ENCODE measurements at regions not wholly inside any gene's neighbourhood (a gene's known extent, or its start where the extent isn't known, plus 50 kb on each side); places are given as distances from the start of the nearest gene placed in this dataset.

DNA sequence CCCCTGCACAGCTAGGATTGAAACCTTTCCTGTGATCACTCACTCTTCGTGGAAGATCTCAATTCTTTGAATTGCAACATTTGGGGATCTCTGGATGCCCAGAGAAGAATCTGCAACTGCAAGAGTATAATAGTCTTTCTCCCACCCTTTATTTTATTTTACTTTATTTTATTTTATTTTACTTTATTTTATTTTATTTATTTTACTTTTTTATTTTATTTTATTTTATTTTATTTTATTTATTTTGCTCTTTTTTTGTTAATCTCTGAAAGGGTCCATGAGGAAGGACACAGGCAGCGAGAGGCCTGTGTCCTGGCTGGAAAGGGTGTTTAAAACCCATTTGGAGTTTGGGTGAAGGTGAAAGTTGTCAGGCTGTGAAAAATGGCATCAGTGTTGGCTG, 181.4 kb downstream of the TMEM182 start:
- TF ChIP-seq EZH2 (IDR thresholded peaks at IDR 0.05; ENCODE audit: low read length) = no peak
- TF ChIP-seq, protein P1, sequence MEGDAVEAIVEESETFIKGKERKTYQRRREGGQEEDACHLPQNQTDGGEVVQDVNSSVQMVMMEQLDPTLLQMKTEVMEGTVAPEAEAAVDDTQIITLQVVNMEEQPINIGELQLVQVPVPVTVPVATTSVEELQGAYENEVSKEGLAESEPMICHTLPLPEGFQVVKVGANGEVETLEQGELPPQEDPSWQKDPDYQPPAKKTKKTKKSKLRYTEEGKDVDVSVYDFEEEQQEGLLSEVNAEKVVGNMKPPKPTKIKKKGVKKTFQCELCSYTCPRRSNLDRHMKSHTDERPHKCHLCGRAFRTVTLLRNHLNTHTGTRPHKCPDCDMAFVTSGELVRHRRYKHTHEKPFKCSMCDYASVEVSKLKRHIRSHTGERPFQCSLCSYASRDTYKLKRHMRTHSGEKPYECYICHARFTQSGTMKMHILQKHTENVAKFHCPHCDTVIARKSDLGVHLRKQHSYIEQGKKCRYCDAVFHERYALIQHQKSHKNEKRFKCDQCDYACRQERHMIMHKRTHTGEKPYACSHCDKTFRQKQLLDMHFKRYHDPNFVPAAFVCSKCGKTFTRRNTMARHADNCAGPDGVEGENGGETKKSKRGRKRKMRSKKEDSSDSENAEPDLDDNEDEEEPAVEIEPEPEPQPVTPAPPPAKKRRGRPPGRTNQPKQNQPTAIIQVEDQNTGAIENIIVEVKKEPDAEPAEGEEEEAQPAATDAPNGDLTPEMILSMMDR (optimal IDR thresholded peaks at IDR 0.05 in 1 of 3, IDR thresholded peaks at IDR 0.05 in 1 of 3, conservative IDR thresholded peaks at IDR 0.05 in 1 of 3; ENCODE audit: extremely low read depth in 1 of 3, insufficient read depth in 2 of 3, low read length in 3 of 3) = no peak
- Histone ChIP-seq H3K9me1 (ENCODE audit: control insufficient read depth, extremely low read depth, insufficient read depth, low read length) (no peaks in the 10 kb centered on the region), H3K27ac (ENCODE audit: control insufficient read depth, insufficient read depth, low read length) (no peak overlapping the region), H3K79me2 (ENCODE audit: control insufficient read depth, insufficient read depth, low read length) (no peaks in the 10 kb centered on the region), H3K27me3 (ENCODE audit: control insufficient read depth, extremely low read depth, insufficient read depth, low read length) (no peaks in the 10 kb centered on the region), H2AFZ (ENCODE audit: control insufficient read depth, low read length) (no peak overlapping the region), H3K9ac (ENCODE audit: control insufficient read depth, extremely low read depth, insufficient read depth, low read length) (no peak overlapping the region), H3K36me3 (ENCODE audit: control insufficient read depth in 2 of 2, extremely low read depth in 1 of 2, insufficient read depth in 2 of 2, low read length in 2 of 2) (no peaks in the 10 kb centered on the region), H3K4me1 (ENCODE audit: control insufficient read depth, extremely low read depth, insufficient read depth, low read length) (no peaks in the 10 kb centered on the region), H4K20me1 (ENCODE audit: control insufficient read depth, extremely low read depth, insufficient read depth, low read length) (no peaks in the 10 kb centered on the region), H3K9me3 (ENCODE audit: control insufficient read depth, low read depth, low read length) (no peaks in the 10 kb centered on the region), H3K4me2 (ENCODE audit: control insufficient read depth, extremely low read depth, insufficient read depth, low read depth, low read length) (no peak overlapping the region), H3K4me3 (ENCODE audit: control insufficient read depth in 2 of 3, extremely low read depth in 1 of 3, insufficient read depth in 2 of 3, low read depth in 1 of 3, low read length in 3 of 3) (no peak overlapping the region)
- FAIRE-seq (no peak), DNase-seq (ENCODE audit: low read depth, low spot score) (no peak)
- dilution Hi-C loops (cut with MboI; ENCODE audit: extremely low pct_ligation_motif_present, low sequenced_read_pairs) = no loop called here

- no peaks in the 10 kb centered on the region for H4K20me1 ChIP-seq (ENCODE audit: control insufficient read depth, extremely low read depth, insufficient read depth, low read length)
- H3K27ac ChIP-seq (ENCODE audit: control insufficient read depth, insufficient read depth, low read length) = no peak overlapping the region
- H3K9ac ChIP-seq (ENCODE audit: control insufficient read depth, extremely low read depth, insufficient read depth, low read length) = no peak overlapping the region
- H3K27me3 ChIP-seq (ENCODE audit: control insufficient read depth, extremely low read depth, insufficient read depth, low read length) = no peaks in the 10 kb centered on the region
- dilution Hi-C loops (cut with MboI; ENCODE audit: extremely low pct_ligation_motif_present, low sequenced_read_pairs) = no loop called here
- H3K4me3 ChIP-seq (ENCODE audit: control insufficient read depth in 2 of 3, extremely low read depth in 1 of 3, insufficient read depth in 2 of 3, low read depth in 1 of 3, low read length in 3 of 3) = no peak overlapping the region
- H3K9me3 ChIP-seq (ENCODE audit: control insufficient read depth, low read depth, low read length) = no peaks in the 10 kb centered on the region
- no peak overlapping the region for H2AFZ ChIP-seq (ENCODE audit: control insufficient read depth, low read length)
- H3K36me3 ChIP-seq (ENCODE audit: control insufficient read depth in 2 of 2, extremely low read depth in 1 of 2, insufficient read depth in 2 of 2, low read length in 2 of 2) = no peaks in the 10 kb centered on the region
- TF ChIP-seq, protein P1 (optimal IDR thresholded peaks at IDR 0.05 in 1 of 3, IDR thresholded peaks at IDR 0.05 in 1 of 3, conservative IDR thresholded peaks at IDR 0.05 in 1 of 3; ENCODE audit: extremely low read depth in 1 of 3, insufficient read depth in 2 of 3, low read length in 3 of 3) = no peak
- no peak for TF ChIP-seq EZH2 (IDR thresholded peaks at IDR 0.05; ENCODE audit: low read length)
- H3K4me1 ChIP-seq (ENCODE audit: control insufficient read depth, extremely low read depth, insufficient read depth, low read length) = no peaks in the 10 kb centered on the region
- DNase-seq (ENCODE audit: low read depth, low spot score) = no peak
- H3K4me2 ChIP-seq (ENCODE audit: control insufficient read depth, extremely low read depth, insufficient read depth, low read depth, low read length) = no peak overlapping the region
- no peaks in the 10 kb centered on the region for H3K9me1 ChIP-seq (ENCODE audit: control insufficient read depth, extremely low read depth, insufficient read depth, low read length)
- no peaks in the 10 kb centered on the region for H3K79me2 ChIP-seq (ENCODE audit: control insufficient read depth, insufficient read depth, low read length)
- FAIRE-seq = no peak
These were observed 188.6 kb downstream of the TMEM182 start for GRCh38 chr2:102950371-102950946.

All from keratinocyte (primary cell).